Heart right ventricle (tissue), 16 donors: ENCODE measurements at regions not wholly inside any gene's neighbourhood (a gene's known extent, or its start where the extent isn't known, plus 50 kb on each side); places are given as distances from the start of the nearest gene placed in this dataset.

Experiments used
- ATAC-seq, 8 donors: fragments of 200-7000 bp; cut with Tn5 transposase; one replicate each; pipeline ENCODE4 v1.9.1; 2020; ENCODE audit warnings: mild to moderate bottlenecking in 8 of 8, moderate library complexity in 8 of 8, moderate number of reproducible peaks in 1 of 8
- DNase-seq, 2 donors: peaks; one replicate each; pipeline ENCODE4 v3.0.0-alpha.2; 2020
- H3K27ac ChIP-seq, 10 donors: fragments of 200-600 bp; sonication (generic) in 2 of 10; one replicate each; pipeline versions ENCODE4 v1.5.0 to v1.8.0; 2020 to 2022; ENCODE audit warnings: mild to moderate bottlenecking in 3 of 10
- H3K27me3 ChIP-seq, 7 donors: fragments of 200-600 bp; one replicate each; pipeline ENCODE4 v1.8.0; 2021 to 2022; ENCODE audit warnings: mild to moderate bottlenecking in 2 of 7
- H3K36me3 ChIP-seq, 9 donors: fragments of 200-600 bp; sonication (generic) in 1 of 9; one replicate each; pipeline versions ENCODE4 v1.5.0 to v1.8.0; 2020 to 2022; ENCODE audit warnings: mild to moderate bottlenecking in 2 of 9
- H3K4me1 ChIP-seq, 9 donors: fragments of 200-600 bp; sonication (generic) in 1 of 9; one replicate each; pipeline versions ENCODE4 v1.5.0 to v1.8.0; 2020 to 2022; ENCODE audit warnings: mild to moderate bottlenecking in 4 of 9
- H3K4me3 ChIP-seq, 10 donors: fragments of 200-600 bp; sonication (generic) in 2 of 10; one replicate each; pipeline versions ENCODE4 v1.5.0 to v1.8.0; 2020 to 2022; ENCODE audit warnings: mild to moderate bottlenecking in 7 of 10, moderate library complexity in 2 of 10
- H3K9me3 ChIP-seq, 11 donors: fragments of 200-600 bp in 10 of 11; sonication (generic) in 2 of 11; one replicate each; pipeline versions ENCODE4 v1.5.0 to v1.8.0; 2013 to 2022; ENCODE audit warnings: mild to moderate bottlenecking in 2 of 11, control low read depth in 1 of 11, moderate library complexity in 1 of 11
- WGBS, 2 donors: extraction: QIAGEN DNeasy Blood & Tissue Kit; methylation state at CpG; one replicate each; pipeline ENCODE4 v1.1.7; 2013; ENCODE audit warnings: inconsistent platforms in 1 of 2; 5-methylcytosine and 5-hydroxymethylcytosine counted together
- intact Hi-C, 10 donors: fragments of 100-400 bp; cut with DNase I; formaldehyde crosslinking; loops; one replicate each; pipeline versions ENCODE4 v1.11.1 to v1.14.2; 2022
- TF ChIP-seq, protein P1 (sequence below), 9 donors: fragments of 200-600 bp; sonication (generic) in 2 of 9; IDR thresholded peaks; one replicate each; pipeline versions ENCODE4 v1.5.0 to v1.8.0; 2021 to 2022; ENCODE audit warnings: antibody characterized with exemption in 9 of 9, mild to moderate bottlenecking in 5 of 9, moderate library complexity in 1 of 9
- donor health status: Arrhythmogenic right ventricular cardiomyopathy.
- donor health status: ischemic (EF 13 %, LVEDD 7.1; RV severe dilation, severe dysfunction).
- donor health status: healthy with polysubstance abuse.
- donor health status: DM: no; HTN: yes; CAD: no.
- donor health status: DM: no; HTN: no; CAD: no.
- donor health status: ischemic (EF 25% LVEDD 6.9; RV normal size, moderate dysfunction).
- donor health status: ischemic (EF 25% LVEDD 5.7; RV mildly dilated, moderate dysfunction).
- donor health status: healthy.
- donor health status: DM: yes; HTN: yes; CAD: no.
- donor health status: Ischemic cardiomyopathy.
- donor health status: ischemic (EF 35%, LVEDD 5.7; RV mildly dilated, moderate dysfunction).
- donor health status: nonischemic (EF 11% LVEDD 7.7; RV severe dilation, severe dysfunction).
- donor health status: DM: yes; HTN: yes; CAD: no.
- donor health status: PGD.
- donor health status: ischemic (EF 29% LVEDD 5.4; RV normal size, mild dysfunction).
- donor health status: nonischemic (EF 23%, LVEDD 6.1; RV moderate dilation, normal function).

GRCh38 chr1:221396526-221396925 is 345.4 kb downstream of the DUSP10 start:
- Histone ChIP-seq H3K36me3 (no peaks in the 10 kb centered on the region), H3K9me3 (peaks cover 0 to 19% (median 0%) of the 10 kb centered on the region in 11 donors), H3K27me3 (no peaks in the 10 kb centered on the region), H3K4me3 (no peak overlapping the region), H3K4me1 (peaks cover 0 to 20% (median 9%) of the 10 kb centered on the region in 9 donors), H3K27ac (no peak overlapping the region)
- ATAC-seq, result no peak
- 87 to 90% methylated on average over 2 of the region's 2 CpGs for WGBS, 2 donors
- TF ChIP-seq, protein P1, sequence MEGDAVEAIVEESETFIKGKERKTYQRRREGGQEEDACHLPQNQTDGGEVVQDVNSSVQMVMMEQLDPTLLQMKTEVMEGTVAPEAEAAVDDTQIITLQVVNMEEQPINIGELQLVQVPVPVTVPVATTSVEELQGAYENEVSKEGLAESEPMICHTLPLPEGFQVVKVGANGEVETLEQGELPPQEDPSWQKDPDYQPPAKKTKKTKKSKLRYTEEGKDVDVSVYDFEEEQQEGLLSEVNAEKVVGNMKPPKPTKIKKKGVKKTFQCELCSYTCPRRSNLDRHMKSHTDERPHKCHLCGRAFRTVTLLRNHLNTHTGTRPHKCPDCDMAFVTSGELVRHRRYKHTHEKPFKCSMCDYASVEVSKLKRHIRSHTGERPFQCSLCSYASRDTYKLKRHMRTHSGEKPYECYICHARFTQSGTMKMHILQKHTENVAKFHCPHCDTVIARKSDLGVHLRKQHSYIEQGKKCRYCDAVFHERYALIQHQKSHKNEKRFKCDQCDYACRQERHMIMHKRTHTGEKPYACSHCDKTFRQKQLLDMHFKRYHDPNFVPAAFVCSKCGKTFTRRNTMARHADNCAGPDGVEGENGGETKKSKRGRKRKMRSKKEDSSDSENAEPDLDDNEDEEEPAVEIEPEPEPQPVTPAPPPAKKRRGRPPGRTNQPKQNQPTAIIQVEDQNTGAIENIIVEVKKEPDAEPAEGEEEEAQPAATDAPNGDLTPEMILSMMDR (IDR thresholded peaks at IDR 0.05), result no peak
- no peak for DNase-seq
- intact Hi-C loops, result no loop called here

DNA sequence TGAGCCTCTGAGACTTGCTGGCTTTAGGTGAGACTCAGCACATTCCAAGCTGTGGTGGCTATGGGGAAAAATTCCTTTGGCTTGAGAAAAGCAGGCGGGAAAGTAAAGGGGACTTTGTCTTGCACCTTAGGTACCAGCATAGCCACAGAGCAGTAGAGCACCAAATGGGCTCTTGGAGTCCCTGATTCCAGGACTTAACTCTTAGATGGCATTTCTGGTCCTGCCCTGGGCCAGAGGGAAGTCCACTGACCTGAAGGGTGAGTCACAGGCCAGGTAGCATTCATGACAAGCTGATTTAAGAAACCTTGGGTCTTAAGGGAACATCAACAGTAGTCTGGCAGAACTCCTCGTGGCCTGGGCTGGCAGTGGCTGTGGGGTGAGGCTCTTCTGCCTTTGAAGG is 344.7 kb downstream of the DUSP10 start:
- ATAC-seq (no peak), DNase-seq (no peak)
- Histone ChIP-seq H3K9me3 (peaks cover 0 to 19% (median 0%) of the 10 kb centered on the region in 11 donors), H3K27ac (no peak overlapping the region), H3K4me1 (peaks cover 0 to 20% (median 9%) of the 10 kb centered on the region in 9 donors), H3K27me3 (no peaks in the 10 kb centered on the region), H3K4me3 (no peak overlapping the region), H3K36me3 (no peaks in the 10 kb centered on the region)
- TF ChIP-seq, protein P1 (IDR thresholded peaks at IDR 0.05), result no peak
- whole genome bisulfite sequencing, 2 donors, result 85 to 88% methylated on average over 2 of the region's 2 CpGs
- intact Hi-C loops, result no loop called here

GRCh38 chr1:221397606-221398005 is 344.3 kb downstream of the DUSP10 start:
- Histone ChIP-seq H3K27ac (no peak overlapping the region), H3K27me3 (no peaks in the 10 kb centered on the region), H3K9me3 (peaks cover 0 to 19% (median 0%) of the 10 kb centered on the region in 11 donors), H3K4me1 (peaks cover 0 to 20% (median 9%) of the 10 kb centered on the region in 9 donors), H3K36me3 (no peaks in the 10 kb centered on the region), H3K4me3 (no peak overlapping the region)
- ATAC-seq (no peak), DNase-seq (no peak)
- intact Hi-C loops, result no loop called here
- TF ChIP-seq, protein P1 (IDR thresholded peaks at IDR 0.05), result no peak
- WGBS, 2 donors, result 91 to 93% methylated on average over 3 of the region's 3 CpGs

GRCh38 chr1:221405146-221405545 is 336.7 kb downstream of the DUSP10 start:
- H3K4me3 ChIP-seq, result no peak overlapping the region
- no peak for DNase-seq
- peaks cover 0 to 2% (median 0%) of the 10 kb centered on the region in 11 donors for H3K9me3 ChIP-seq
- TF ChIP-seq, protein P1 (IDR thresholded peaks at IDR 0.05), result no peak
- no peaks in the 10 kb centered on the region for H3K36me3 ChIP-seq
- intact Hi-C loops, result no loop called here
- H3K27me3 ChIP-seq, result peaks cover 0 to 3% (median 0%) of the 10 kb centered on the region in 7 donors
- peaks cover 0 to 9% (median 0%) of the 10 kb centered on the region in 9 donors for H3K4me1 ChIP-seq
- H3K27ac ChIP-seq, result no peak overlapping the region
- no peak for ATAC-seq
- WGBS, 2 donors, result 90 to 97% methylated on average over 1 of the region's 1 CpG
